H1 (cell line): ENCODE measurements at regions not wholly inside any gene's neighbourhood (a gene's known extent, or its start where the extent isn't known, plus 50 kb on each side); places are given as distances from the start of the nearest gene placed in this dataset.

Experiments
- ASH2L ChIP-seq: fragments of 200-600, 300-600 bp; sonication (generic); IDR thresholded peaks from one replicate; pipeline ENCODE4 v1.7.1; 2017; ENCODE audit warnings: low read length
- BCL11A ChIP-seq, 2 experiments: IDR thresholded peaks; one replicate each; pipeline ENCODE4 v1.6.1; 2011; ENCODE audit warnings: low read depth in 2 of 2, low read length in 2 of 2, mild to moderate bottlenecking in 2 of 2
- HDAC6 ChIP-seq: IDR thresholded peaks from one replicate; pipeline ENCODE4 v1.7.1; 2012; ENCODE audit warnings: low read depth, mild to moderate bottlenecking, inconsistent platforms, low read length, moderate library complexity
- JUND ChIP-seq: IDR thresholded peaks from 2 replicates; pipeline ENCODE4 v1.6.1; 2011; ENCODE audit warnings: mild to moderate bottlenecking, improper control_type of control experiment, low read length
- NANOG ChIP-seq: IDR thresholded peaks from 2 replicates; pipeline ENCODE4 v1.6.1; 2011; ENCODE audit warnings: low read length, low read depth, mild to moderate bottlenecking, inconsistent platforms; ENCODE audit not compliant: insufficient read depth, poor library complexity, severe bottlenecking
- RAD21 ChIP-seq, 2 experiments: IDR thresholded peaks in 1 of 2; conservative IDR thresholded peaks in 1 of 2; 2 replicates each; pipeline ENCODE4 v1.6.1; 2011; ENCODE audit warnings: low read depth in 2 of 2, low read length in 2 of 2, improper control_type of control experiment in 1 of 2, inconsistent platforms in 1 of 2, mild to moderate bottlenecking in 1 of 2, moderate library complexity in 1 of 2
- RBBP5 ChIP-seq: IDR thresholded peaks from 2 replicates; pipeline ENCODE4 v1.7.1; 2012; ENCODE audit warnings: low read depth, mild to moderate bottlenecking, inconsistent platforms, low read length, moderate library complexity, borderline replicate concordance
- SAP30 ChIP-seq: fragments of 300-600 bp; sonication (generic); IDR thresholded peaks from 2 replicates; pipeline ENCODE4 v1.7.1; 2012; ENCODE audit warnings: low read length, moderate library complexity, mild to moderate bottlenecking, inconsistent platforms; ENCODE audit not compliant: insufficient read depth, insufficient replicate concordance
- SIX5 ChIP-seq: IDR thresholded peaks from 2 replicates; pipeline ENCODE4 v1.6.1; 2011; ENCODE audit warnings: mild to moderate bottlenecking, low read depth, low read length
- TAF7 ChIP-seq: optimal IDR thresholded peaks from 2 replicates; pipeline ENCODE3; 2011; ENCODE audit warnings: low read depth, mild to moderate bottlenecking, inconsistent platforms, low read length, moderate library complexity, borderline replicate concordance
- TBP ChIP-seq: IDR thresholded peaks from 2 replicates; pipeline ENCODE4 v1.6.1; 2011; ENCODE audit warnings: low read depth, low read length, improper control_type of control experiment
- TF ChIP-seq, protein P1 (sequence below): fragments of 300-600 bp; sonication (generic); IDR thresholded peaks from 2 replicates; pipeline ENCODE4 v1.7.1; 2012; ENCODE audit warnings: low read length, moderate library complexity, mild to moderate bottlenecking, inconsistent platforms; ENCODE audit not compliant: insufficient replicate concordance

DNA sequence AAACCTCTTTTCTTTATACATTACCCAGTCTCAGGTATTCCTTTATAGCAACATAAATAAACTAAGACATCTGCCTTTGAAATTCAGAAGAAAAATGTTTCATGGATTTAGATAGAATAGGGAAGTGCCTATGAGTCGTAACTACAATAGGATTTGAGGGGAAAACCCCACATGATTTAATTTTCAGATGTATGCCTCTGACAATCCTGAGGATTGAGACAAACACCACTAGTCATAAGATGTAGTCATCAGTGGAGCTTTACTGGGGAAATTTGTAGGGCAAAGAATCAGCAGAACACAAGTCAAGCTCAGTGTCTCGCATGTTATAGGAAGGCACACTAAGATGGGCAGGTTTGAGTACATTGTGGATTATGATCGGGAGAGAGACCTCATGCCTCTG lies 566.4 kb downstream of the BMP2 start (continued):
- TF ChIP-seq, protein P1, sequence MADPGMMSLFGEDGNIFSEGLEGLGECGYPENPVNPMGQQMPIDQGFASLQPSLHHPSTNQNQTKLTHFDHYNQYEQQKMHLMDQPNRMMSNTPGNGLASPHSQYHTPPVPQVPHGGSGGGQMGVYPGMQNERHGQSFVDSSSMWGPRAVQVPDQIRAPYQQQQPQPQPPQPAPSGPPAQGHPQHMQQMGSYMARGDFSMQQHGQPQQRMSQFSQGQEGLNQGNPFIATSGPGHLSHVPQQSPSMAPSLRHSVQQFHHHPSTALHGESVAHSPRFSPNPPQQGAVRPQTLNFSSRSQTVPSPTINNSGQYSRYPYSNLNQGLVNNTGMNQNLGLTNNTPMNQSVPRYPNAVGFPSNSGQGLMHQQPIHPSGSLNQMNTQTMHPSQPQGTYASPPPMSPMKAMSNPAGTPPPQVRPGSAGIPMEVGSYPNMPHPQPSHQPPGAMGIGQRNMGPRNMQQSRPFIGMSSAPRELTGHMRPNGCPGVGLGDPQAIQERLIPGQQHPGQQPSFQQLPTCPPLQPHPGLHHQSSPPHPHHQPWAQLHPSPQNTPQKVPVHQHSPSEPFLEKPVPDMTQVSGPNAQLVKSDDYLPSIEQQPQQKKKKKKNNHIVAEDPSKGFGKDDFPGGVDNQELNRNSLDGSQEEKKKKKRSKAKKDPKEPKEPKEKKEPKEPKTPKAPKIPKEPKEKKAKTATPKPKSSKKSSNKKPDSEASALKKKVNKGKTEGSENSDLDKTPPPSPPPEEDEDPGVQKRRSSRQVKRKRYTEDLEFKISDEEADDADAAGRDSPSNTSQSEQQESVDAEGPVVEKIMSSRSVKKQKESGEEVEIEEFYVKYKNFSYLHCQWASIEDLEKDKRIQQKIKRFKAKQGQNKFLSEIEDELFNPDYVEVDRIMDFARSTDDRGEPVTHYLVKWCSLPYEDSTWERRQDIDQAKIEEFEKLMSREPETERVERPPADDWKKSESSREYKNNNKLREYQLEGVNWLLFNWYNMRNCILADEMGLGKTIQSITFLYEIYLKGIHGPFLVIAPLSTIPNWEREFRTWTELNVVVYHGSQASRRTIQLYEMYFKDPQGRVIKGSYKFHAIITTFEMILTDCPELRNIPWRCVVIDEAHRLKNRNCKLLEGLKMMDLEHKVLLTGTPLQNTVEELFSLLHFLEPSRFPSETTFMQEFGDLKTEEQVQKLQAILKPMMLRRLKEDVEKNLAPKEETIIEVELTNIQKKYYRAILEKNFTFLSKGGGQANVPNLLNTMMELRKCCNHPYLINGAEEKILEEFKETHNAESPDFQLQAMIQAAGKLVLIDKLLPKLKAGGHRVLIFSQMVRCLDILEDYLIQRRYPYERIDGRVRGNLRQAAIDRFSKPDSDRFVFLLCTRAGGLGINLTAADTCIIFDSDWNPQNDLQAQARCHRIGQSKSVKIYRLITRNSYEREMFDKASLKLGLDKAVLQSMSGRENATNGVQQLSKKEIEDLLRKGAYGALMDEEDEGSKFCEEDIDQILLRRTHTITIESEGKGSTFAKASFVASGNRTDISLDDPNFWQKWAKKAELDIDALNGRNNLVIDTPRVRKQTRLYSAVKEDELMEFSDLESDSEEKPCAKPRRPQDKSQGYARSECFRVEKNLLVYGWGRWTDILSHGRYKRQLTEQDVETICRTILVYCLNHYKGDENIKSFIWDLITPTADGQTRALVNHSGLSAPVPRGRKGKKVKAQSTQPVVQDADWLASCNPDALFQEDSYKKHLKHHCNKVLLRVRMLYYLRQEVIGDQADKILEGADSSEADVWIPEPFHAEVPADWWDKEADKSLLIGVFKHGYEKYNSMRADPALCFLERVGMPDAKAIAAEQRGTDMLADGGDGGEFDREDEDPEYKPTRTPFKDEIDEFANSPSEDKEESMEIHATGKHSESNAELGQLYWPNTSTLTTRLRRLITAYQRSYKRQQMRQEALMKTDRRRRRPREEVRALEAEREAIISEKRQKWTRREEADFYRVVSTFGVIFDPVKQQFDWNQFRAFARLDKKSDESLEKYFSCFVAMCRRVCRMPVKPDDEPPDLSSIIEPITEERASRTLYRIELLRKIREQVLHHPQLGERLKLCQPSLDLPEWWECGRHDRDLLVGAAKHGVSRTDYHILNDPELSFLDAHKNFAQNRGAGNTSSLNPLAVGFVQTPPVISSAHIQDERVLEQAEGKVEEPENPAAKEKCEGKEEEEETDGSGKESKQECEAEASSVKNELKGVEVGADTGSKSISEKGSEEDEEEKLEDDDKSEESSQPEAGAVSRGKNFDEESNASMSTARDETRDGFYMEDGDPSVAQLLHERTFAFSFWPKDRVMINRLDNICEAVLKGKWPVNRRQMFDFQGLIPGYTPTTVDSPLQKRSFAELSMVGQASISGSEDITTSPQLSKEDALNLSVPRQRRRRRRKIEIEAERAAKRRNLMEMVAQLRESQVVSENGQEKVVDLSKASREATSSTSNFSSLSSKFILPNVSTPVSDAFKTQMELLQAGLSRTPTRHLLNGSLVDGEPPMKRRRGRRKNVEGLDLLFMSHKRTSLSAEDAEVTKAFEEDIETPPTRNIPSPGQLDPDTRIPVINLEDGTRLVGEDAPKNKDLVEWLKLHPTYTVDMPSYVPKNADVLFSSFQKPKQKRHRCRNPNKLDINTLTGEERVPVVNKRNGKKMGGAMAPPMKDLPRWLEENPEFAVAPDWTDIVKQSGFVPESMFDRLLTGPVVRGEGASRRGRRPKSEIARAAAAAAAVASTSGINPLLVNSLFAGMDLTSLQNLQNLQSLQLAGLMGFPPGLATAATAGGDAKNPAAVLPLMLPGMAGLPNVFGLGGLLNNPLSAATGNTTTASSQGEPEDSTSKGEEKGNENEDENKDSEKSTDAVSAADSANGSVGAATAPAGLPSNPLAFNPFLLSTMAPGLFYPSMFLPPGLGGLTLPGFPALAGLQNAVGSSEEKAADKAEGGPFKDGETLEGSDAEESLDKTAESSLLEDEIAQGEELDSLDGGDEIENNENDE = no peak
- TF ChIP-seq ASH2L (no peak), JUND (no peak), SIX5 (no peak), NANOG (no peak), TBP (no peak), RAD21 (IDR thresholded peaks at IDR 0.05 in 1 of 2, conservative IDR thresholded peaks at IDR 0.05 in 1 of 2; ENCODE audit: low read depth in 2 of 2, low read length in 2 of 2) (no peak), SAP30 (no peak), BCL11A (IDR thresholded peaks at IDR 0.05; ENCODE audit: low read depth in 2 of 2, low read length in 2 of 2) (no peak), TAF7 (no peak), HDAC6 (no peak), RBBP5 (no peak)
